ENCODE measurements at regions not wholly inside any gene's neighbourhood (a gene's known extent, or its start where the extent isn't known, plus 50 kb on each side); places are given as distances from the start of the nearest gene placed in this dataset.

DNA sequence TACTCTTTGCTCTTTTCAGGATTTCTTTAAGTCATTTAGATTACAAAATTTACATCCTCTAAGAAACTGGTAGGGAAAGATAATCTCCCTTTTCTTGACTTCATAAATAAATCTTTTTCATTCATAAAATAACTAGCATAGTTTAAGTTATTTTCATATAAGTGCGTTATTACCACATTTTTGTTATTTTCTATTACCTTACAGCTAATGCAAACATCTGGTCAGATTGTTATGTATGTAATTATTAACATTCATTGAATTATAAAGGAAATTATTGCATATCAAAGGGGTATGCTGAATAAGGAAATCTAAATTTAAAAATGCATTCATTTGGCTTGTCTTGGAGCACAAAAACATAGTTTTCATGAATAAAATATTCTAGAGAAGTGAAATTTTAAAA is 55.3 kb upstream of the SLITRK1 start:
- WGBS, 4 donors = 70 to 80% (median 75%) methylated on average over 1 of the region's 1 CpG
- DNase-seq = no peak
- TF ChIP-seq POLR2A (IDR thresholded peaks at IDR 0.05) = no peak
- TF ChIP-seq, protein P1, sequence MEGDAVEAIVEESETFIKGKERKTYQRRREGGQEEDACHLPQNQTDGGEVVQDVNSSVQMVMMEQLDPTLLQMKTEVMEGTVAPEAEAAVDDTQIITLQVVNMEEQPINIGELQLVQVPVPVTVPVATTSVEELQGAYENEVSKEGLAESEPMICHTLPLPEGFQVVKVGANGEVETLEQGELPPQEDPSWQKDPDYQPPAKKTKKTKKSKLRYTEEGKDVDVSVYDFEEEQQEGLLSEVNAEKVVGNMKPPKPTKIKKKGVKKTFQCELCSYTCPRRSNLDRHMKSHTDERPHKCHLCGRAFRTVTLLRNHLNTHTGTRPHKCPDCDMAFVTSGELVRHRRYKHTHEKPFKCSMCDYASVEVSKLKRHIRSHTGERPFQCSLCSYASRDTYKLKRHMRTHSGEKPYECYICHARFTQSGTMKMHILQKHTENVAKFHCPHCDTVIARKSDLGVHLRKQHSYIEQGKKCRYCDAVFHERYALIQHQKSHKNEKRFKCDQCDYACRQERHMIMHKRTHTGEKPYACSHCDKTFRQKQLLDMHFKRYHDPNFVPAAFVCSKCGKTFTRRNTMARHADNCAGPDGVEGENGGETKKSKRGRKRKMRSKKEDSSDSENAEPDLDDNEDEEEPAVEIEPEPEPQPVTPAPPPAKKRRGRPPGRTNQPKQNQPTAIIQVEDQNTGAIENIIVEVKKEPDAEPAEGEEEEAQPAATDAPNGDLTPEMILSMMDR (IDR thresholded peaks at IDR 0.05) = no peak

DNA sequence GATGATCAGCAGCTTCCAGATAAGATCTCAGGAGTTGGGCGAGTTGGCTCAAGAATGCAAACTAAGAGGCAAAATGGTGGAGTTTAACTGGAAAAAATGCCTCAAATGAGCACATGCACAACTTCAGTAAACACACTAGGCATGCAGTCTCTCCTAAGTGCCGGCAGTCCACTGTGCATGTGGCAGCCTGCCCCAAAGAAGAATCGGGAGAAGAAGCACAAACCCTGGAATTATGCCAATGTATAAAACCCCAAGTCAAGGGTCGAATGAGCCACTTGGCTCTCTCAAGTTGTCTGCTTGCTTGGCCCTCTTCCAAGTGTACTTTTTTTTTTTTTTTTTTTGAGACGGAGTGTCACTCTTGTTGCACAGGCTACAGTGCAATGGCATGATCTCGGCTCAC is 53.3 kb upstream of the SLITRK1 start:
- TF ChIP-seq POLR2A (IDR thresholded peaks at IDR 0.05) = no peak
- TF ChIP-seq, protein P1 (IDR thresholded peaks at IDR 0.05) = no peak
- DNase-seq (no peak), ATAC-seq (no peak)
- Histone ChIP-seq H3K27ac (no peak overlapping the region), H3K9me3 (no peaks in the 10 kb centered on the region), H3K4me1 (no peaks in the 10 kb centered on the region), H3K27me3 (no peaks in the 10 kb centered on the region), H3K4me3 (no peak overlapping the region), H3K36me3 (no peaks in the 10 kb centered on the region)
- WGBS, 4 donors = 56 to 72% (median 66%) methylated on average over 6 of the region's 6 CpGs
- intact Hi-C loops (cut with DNase I) = no loop called here

More for the DNA sequence above, 55.3 kb upstream of the SLITRK1 start:
- Histone ChIP-seq H3K9me3 (no peaks in the 10 kb centered on the region), H3K27me3 (no peaks in the 10 kb centered on the region), H3K27ac (no peak overlapping the region), H3K36me3 (no peaks in the 10 kb centered on the region), H3K4me3 (no peak overlapping the region), H3K4me1 (no peaks in the 10 kb centered on the region)
- no peak for ATAC-seq
- intact Hi-C loops (cut with DNase I) = no loop called here
